Stimulated activated CD4-positive, alpha-beta T cell treated with anti-CD3 and anti-CD28 coated beads, Interleukin-15, amount 100 ng/mL, for 24 hours (primary cell): ENCODE measurements at regions not wholly inside any gene's neighbourhood (a gene's known extent, or its start where the extent isn't known, plus 50 kb on each side); places are given as distances from the start of the nearest gene placed in this dataset.

Source experiments
- DNase-seq: peaks from one replicate; pipeline ENCODE4 v3.0.0-alpha.2; 2020

DNA sequence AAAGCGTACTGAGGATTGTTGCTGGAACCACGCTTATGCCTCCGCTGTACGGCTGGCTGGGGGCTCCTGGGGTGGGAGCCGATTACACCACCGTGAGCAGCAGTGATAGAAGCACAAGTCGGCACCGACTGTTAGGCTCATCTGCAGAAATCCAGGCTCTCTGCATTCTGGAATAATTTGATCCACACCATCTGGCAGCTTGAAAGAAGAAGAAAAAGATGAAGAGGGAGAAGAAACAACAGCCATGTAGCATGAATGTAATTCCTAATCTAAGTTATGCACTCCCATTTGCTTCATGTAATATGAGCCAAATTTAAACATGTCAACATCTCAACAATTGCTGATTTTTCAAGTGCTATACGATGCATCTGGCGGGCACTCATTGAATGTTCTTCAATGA is 84.6 kb upstream of the DHX15 start:
- no peak for DNase-seq

- no peak for DNase-seq
Measured at GRCh38 chr4:24669751-24670150, 85.4 kb upstream of the DHX15 start.

DNA sequence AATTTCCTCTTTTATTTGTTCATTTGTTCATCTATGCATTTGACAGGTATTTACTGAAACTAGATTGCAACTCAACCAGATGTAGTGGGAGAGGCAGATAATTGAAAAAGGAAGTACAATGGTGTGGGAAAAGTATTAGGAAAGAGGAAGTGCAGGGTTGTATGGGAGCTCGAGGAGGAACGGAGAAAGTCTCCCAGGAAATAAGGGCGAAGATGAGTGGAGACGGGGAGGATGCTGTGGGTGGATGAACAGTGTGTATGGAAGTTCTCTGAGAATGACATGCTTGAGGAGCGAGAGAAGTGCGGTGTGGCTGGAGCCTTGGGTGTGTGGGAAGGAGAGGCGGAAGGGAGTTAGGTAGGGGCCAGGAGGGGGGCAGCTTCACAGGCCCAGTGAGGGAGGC is 87.5 kb upstream of the DHX15 start:
- DNase-seq: no peak

DNA sequence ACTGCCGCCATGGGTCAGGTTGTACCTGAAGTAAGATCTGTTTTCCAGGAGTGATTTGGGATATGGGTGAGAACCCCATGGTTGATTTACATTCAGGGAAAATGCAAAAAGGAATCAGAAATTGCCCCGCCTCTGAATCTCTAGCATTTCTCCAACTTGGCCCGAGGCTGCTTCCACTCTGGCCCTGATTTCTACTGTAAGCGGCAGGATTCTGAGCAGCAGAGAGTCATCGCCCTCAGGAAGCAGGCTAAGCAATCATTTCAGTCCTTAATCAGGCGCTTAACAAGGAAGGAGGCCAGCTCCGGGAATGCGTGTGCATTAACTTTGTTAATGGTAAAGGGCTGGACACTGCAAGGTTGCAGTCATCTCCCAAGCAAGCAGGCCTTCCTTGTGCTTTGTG is 88.5 kb upstream of the DHX15 start:
- DNase-seq: no peak

DNA sequence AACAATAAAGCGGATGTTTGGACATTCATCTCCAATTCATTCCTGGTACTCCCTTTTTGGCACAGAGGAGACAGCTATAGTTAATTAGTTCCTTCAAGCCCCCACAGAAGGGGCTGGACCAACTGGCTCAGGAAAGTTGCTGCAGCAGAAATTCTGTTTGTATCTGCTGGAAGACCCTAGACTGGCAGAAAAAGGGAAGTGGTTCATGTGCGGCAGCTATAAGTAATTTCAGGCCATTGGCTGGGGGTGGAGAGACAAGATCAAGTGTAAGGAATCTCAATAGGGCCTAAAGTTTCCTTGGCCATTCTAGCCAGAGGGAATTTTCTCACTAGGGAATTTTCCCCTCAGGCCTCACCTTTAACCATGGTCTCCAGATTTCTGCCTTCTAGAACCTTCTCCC is 89.9 kb upstream of the DHX15 start:
- DNase-seq: no peak

DNA sequence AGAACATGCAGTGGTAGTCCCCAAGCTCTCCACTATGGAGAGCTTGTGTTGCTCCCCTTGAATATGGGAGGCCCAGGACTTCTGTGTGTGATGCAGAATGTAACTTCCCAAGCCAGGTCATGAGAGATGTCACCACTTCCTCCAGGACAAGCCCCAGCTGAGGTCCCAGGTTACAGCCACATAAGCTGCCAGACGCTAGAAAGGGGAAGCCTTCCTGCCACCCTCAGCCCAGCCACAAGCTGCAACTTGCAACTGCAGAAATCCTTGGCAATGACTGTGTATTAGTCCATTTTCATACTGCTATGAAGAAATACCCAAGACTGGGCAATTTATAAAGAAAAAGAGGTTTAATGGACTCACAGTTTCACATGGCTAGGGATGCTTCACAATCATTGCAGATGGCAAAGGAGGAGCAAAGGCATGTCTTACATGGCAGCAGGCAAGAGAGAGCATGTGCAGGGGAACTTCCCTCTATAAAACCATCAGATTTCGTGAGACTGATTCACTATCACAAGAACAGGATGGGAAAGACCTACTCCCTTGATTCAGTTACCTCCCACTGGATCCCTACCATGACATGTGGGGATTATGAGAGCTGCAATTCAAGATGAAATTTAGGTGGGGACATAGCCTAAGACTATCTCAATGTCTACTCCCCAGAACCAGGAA is 91.5 kb upstream of the DHX15 start:
- no peak for DNase-seq

- DNase-seq: no peak
Measured at GRCh38 chr4:24677909-24678308, 93.6 kb upstream of the DHX15 start.

- no peak for DNase-seq
Measured at GRCh38 chr4:24680746-24681448, 96.5 kb upstream of the DHX15 start.

DNA sequence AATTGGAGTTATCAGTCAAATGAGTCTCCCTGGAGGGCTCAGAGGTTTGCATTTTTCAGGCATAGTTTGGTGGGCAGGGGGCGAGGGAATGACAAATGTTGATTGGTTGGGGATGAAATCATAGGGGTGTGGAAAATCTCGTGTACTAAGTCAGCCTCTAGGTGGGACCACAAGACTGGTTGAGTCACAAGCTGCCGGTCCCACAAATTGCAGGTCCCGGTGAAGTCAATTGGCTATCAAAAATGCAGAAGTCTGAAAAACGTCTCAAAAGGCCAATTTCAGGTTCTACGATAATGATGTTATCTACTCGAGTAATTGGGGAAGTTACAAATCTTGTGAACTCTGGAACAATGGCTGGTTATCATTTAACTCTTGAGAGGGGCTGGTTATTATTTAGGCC is 98.8 kb upstream of the DHX15 start:
- DNase-seq: no peak

DNA sequence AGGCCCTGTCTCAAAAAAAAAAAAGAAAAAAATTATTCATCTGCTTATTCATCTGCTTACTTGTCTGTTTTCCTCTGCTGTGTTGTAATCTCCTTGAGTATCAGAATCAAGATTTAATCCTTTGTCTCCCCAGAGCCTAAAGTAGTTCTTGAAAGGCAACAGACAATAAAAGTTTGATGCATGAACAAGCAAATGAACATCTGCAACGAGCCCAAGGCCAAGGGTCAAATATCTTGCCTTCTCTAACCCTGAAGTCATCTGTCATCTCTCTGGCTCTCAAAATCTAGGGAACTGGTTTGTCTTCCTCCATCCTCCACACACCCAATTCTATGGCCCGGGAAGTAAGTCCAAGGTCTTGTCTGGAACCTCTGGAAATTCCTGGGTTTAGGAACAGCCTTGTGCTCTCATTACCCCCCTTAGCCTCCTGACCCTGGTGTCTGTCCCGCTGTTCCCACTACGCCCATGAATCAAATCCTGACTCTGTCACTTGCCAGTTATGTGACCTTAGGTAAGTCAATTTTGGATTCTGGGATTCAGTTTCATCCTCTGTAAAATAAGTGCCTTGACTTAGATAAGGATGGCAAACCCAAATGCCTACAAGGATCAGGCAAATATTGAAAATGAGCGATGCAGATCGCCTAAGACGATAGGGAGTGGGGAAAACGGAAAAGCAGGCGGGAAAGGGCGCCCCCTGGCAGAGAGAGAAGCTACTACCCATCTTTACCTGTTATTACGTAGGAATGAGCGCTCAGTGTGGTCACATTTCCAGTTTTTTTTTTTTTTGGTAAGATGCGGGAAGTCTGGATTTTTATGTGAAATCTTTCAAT is 102.7 kb upstream of the DHX15 start:
- peak; percentile 39 for DNase-seq

GRCh38 chr4:24688453-24688852 is 104.1 kb upstream of the DHX15 start:
- no peak for DNase-seq

DNA sequence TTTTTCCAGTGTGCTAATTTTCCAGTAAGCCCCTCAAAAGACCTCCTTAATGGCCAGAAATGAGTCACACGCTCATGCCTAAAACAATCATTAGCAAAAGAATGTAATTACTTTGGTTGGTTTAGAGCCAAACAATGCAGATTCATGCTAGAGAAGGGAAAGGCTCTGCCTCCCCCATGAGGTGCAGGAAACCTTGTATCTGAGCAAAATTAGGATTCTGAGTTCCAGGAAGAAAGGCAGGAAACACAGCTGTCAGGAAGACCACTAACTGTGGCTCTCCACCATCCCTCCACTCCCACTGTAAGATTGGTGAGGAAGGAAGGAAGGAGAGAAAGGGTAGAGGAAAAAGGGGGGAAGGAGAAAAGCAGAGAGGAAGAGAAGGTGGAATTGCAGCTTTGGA is 104.9 kb upstream of the DHX15 start:
- DNase-seq: no peak

GRCh38 chr4:24690436-24690835 is 104.9 kb upstream of the SOD3 start:
- no peak for DNase-seq

DNA sequence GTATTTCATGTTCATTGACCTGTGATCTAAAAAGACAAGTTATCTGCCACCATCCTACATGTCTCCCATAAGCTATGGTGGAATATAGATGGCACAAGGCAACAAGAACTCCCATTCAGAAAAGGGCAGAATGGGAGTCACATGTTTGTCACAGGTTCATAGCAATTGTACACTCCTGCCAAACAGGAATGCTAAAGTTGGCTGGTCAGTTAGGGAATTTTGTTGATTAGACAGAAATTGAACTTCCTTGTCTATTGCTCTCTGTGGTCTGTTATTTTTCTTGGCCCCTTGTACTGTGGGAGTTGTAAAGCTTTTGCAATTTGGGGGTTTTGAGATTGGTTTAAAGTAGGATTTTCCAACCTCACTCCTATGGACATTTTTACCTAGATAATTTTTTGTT is 101.7 kb upstream of the SOD3 start:
- DNase-seq: no peak

DNA sequence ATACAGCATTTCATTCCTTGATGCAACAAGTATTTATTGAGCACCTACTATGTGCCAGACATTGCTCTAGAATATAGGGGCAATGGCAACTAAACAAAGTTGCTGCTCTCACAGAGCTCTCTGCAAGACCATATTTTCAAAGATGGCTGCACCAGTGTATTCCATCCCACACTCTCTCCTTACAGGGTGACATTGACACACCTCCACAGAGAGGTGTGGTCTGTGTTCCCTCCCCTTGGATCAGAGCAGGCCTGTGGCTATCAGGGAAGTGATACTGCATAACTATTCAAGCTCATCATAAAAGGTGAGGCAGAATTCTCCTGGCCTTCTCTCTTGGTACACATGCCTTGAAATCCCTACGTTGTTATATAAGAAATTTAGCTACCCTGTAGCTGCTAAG is 95.3 kb upstream of the SOD3 start:
- no peak for DNase-seq

GRCh38 chr4:24701683-24702082 is 93.7 kb upstream of the SOD3 start:
- DNase-seq: no peak

DNA sequence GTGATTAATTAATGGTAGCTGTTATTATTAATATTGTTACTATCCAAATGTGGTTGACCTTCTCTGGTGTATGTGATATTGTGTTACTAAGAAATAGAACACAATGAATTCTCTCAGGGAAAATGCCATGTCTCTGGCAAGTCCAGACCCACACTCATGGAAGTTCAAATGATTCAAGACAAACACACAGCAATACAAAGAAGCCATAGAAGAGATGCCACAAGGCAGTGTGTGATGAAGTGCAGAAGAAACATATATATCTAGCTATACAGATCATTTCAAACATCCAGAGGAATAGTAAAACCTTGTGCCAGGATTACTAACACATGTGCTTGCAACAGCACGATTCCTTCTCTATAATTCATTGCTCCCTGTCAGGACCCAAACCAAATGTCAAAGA is 93.1 kb upstream of the SOD3 start:
- DNase-seq: no peak

DNA sequence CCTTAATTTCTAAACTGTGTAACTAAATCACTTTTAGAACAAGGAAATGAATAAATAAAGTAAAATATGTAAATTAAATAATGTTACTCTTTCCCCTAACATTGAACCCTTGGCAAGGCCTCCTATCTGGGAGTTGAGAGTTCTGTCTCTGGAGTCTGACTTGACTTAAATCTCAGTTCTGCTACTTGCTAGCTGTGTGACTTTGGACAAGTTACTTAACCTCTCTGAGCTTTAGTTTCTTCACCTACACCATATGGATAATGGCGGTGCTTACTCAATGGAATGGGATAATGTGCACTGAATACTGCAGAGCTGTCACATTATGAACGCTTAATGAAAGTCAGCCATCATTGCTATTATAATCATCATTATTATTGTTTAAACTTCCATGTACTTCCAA is 92.1 kb upstream of the SOD3 start:
- DNase-seq: no peak

DNA sequence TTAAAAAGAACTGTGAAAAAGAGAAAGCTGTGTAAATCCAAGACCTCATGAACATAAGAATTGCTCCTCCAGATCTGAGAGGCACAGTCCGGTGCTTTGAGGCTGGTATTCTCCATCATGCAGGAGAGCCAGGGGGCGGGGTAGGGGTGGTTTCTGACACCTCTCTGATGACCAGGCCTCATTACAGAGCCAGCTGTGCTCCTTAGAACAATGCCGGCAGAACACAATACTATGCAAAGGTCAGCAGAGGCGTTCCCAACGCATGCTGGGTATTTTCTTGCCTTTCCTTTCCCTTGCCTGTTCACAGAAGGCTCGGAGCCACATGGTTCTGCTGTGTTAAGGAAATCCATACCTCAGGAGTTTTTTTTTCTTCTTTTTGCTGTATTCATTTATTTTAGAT is 91.2 kb upstream of the SOD3 start:
- DNase-seq: no peak

GRCh38 chr4:24705016-24705753 is 90.2 kb upstream of the SOD3 start:
- DNase-seq: no peak

DNA sequence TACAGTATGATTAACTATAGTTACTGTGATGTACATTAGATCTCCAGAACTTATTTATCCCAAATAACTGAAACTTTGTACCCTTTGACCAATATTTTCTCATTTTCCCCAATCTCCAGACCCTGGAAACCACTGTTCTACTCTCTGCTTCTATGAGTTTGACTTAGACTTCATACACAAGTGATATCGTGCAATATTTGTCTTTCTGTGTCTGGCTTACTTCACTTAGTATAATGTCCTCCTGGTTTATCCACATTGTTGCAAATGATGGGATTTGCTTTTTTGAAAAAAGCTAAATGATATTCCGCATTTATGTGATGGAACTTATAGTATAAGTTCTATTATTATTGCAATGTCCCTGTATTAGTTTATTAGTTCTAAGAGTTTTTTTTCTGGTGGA is 81.8 kb upstream of the SOD3 start:
- no peak for DNase-seq

DNA sequence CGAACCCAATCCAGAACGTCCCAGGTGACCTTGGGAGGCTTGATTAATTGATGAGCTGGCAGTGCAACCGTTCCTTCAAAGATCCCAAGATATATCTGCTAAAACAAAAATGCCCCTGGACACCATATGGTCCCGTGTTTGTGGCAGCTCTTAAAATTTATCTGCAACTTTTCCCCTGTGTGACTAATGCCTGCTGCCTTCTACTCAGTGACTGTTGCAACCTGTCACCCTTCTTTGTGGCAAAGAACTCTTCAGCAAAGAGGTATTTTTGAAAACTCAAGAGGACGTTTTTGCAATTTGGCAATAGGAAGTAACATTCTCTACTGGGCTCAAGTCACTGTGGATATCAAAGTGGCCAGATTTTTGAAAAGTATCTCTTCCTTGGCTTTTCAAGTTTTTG is 75.8 kb upstream of the SOD3 start:
- DNase-seq: no peak

- DNase-seq: no peak
Measured at GRCh38 chr4:24720436-24720835, 74.9 kb upstream of the SOD3 start.
